HG03280 (cell line): ENCODE measurements at regions not wholly inside any gene's neighbourhood (a gene's known extent, or its start where the extent isn't known, plus 50 kb on each side); places are given as distances from the start of the nearest gene placed in this dataset.

ENCODE experiments used
- ATAC-seq: cut with Tn5 transposase; IDR thresholded peaks from one replicate; pipeline ENCODE4 v1.9.1; 2021; ENCODE audit warnings: mild to moderate bottlenecking, moderate library complexity; ENCODE audit not compliant: unreplicated experiment

- no peak for ATAC-seq
Observed at GRCh38 chr12:24561882-24562770, 386.8 kb downstream of the BCAT1 start.

- no peak for ATAC-seq
Observed at GRCh38 chr12:24561411-24561871, 387.5 kb downstream of the BCAT1 start.

- ATAC-seq, result no peak
Observed at GRCh38 chr12:24560831-24561271, 388.1 kb downstream of the BCAT1 start.

- no peak for ATAC-seq
Observed at GRCh38 chr12:24560192-24560775, 388.6 kb downstream of the BCAT1 start.

GRCh38 chr12:24557738-24558137 lies 391.2 kb downstream of the BCAT1 start:
- ATAC-seq, result no peak

- ATAC-seq, result no peak
Observed at GRCh38 chr12:24555730-24556129, 393.2 kb downstream of the BCAT1 start.

GRCh38 chr12:24554612-24555295 lies 394.1 kb downstream of the BCAT1 start:
- ATAC-seq, result no peak

- ATAC-seq, result no peak
Observed at GRCh38 chr12:24553259-24553658, 395.6 kb downstream of the BCAT1 start.

GRCh38 chr12:24551163-24551786 lies 397.6 kb downstream of the BCAT1 start:
- ATAC-seq, result no peak

- ATAC-seq, result no peak
Observed at GRCh38 chr12:24550609-24551008, 398.3 kb downstream of the BCAT1 start.

GRCh38 chr12:24546661-24547060 lies 402.2 kb downstream of the BCAT1 start:
- ATAC-seq, result no peak

- no peak for ATAC-seq
Observed at GRCh38 chr12:24546084-24546483, 402.8 kb downstream of the BCAT1 start.

- no peak for ATAC-seq
Observed at GRCh38 chr12:24544368-24544767, 404.5 kb downstream of the BCAT1 start.

GRCh38 chr12:24541193-24541871 lies 407.6 kb downstream of the BCAT1 start:
- no peak for ATAC-seq

GRCh38 chr12:24539646-24540045 lies 409.3 kb downstream of the BCAT1 start:
- no peak for ATAC-seq

GRCh38 chr12:24537083-24537860 lies 411.6 kb downstream of the BCAT1 start:
- ATAC-seq, result no peak

- ATAC-seq, result no peak
Observed at GRCh38 chr12:24535334-24536069, 413.4 kb downstream of the BCAT1 start.

GRCh38 chr12:24534622-24535021 lies 414.3 kb downstream of the BCAT1 start:
- ATAC-seq, result no peak

- no peak for ATAC-seq
Observed at GRCh38 chr12:24533716-24534352, 415.1 kb downstream of the BCAT1 start.
